M059J (cell line): ENCODE measurements at regions not wholly inside any gene's neighbourhood (a gene's known extent, or its start where the extent isn't known, plus 50 kb on each side); places are given as distances from the start of the nearest gene placed in this dataset.
"Not testable (repeated sequence)": the region's sequence is repeated elsewhere in the genome, so short reads cannot be mapped to it uniquely, and the experiment has no call there.

Source experiments
- DNase-seq: peaks from one replicate; pipeline ENCODE4 v3.0.0-alpha.2; 2012; ENCODE audit warnings: low read depth

GRCh38 chr2:126221506-126221905 is 434.5 kb upstream of the GYPC start:
- no peak for DNase-seq

- no peak for DNase-seq
Observed at GRCh38 chr2:126222278-126222677, 433.7 kb upstream of the GYPC start.

- DNase-seq: no peak
Observed at GRCh38 chr2:126224776-126225175, 431.2 kb upstream of the GYPC start.

GRCh38 chr2:126227250-126227649 is 428.7 kb upstream of the GYPC start:
- peak; percentile 1 for DNase-seq

- no peak for DNase-seq
Observed at GRCh38 chr2:126228531-126228930, 427.4 kb upstream of the GYPC start.

GRCh38 chr2:126238251-126238650 is 417.7 kb upstream of the GYPC start:
- no peak for DNase-seq

- no peak for DNase-seq
Observed at GRCh38 chr2:126239320-126239955, 416.5 kb upstream of the GYPC start.

GRCh38 chr2:126241001-126241400 is 415.0 kb upstream of the GYPC start:
- no peak for DNase-seq

- DNase-seq: no peak
Observed at GRCh38 chr2:126241411-126241810, 414.5 kb upstream of the GYPC start.

GRCh38 chr2:126244937-126245336 is 411.0 kb upstream of the GYPC start:
- DNase-seq: peak; percentile 1

- DNase-seq: no peak
Observed at GRCh38 chr2:126253669-126254068, 402.3 kb upstream of the GYPC start.

GRCh38 chr2:126264625-126265024 is 391.3 kb upstream of the GYPC start:
- no peak for DNase-seq

- DNase-seq: no peak
Observed at GRCh38 chr2:126269911-126270310, 386.0 kb upstream of the GYPC start.

GRCh38 chr2:126270587-126270986 is 385.4 kb upstream of the GYPC start:
- no peak for DNase-seq

- DNase-seq: no peak
Observed at GRCh38 chr2:126272401-126272800, 383.6 kb upstream of the GYPC start.

GRCh38 chr2:126275098-126275497 is 380.9 kb upstream of the GYPC start:
- no peak for DNase-seq

GRCh38 chr2:126276268-126276667 is 379.7 kb upstream of the GYPC start:
- DNase-seq: not testable (repeated sequence)

- no peak for DNase-seq
Observed at GRCh38 chr2:126288362-126288761, 367.6 kb upstream of the GYPC start.

GRCh38 chr2:126293962-126294361 is 362.0 kb upstream of the GYPC start:
- not testable (repeated sequence) for DNase-seq

- DNase-seq: no peak
Observed at GRCh38 chr2:126299469-126299976, 356.4 kb upstream of the GYPC start.

GRCh38 chr2:126300348-126300747 is 355.6 kb upstream of the GYPC start:
- no peak for DNase-seq

GRCh38 chr2:126302043-126302442 is 353.9 kb upstream of the GYPC start:
- no peak for DNase-seq

- DNase-seq: no peak
Observed at GRCh38 chr2:126303113-126303512, 352.8 kb upstream of the GYPC start.

- no peak for DNase-seq
Observed at GRCh38 chr2:126304154-126304553, 351.8 kb upstream of the GYPC start.
